ENCODE measurements at regions not wholly inside any gene's neighbourhood (a gene's known extent, or its start where the extent isn't known, plus 50 kb on each side); places are given as distances from the start of the nearest gene placed in this dataset.

- TF ChIP-seq ZNF384 (IDR thresholded peaks at IDR 0.05), result no peak
- TF ChIP-seq LEF1 (IDR thresholded peaks at IDR 0.05; ENCODE audit: borderline replicate concordance), result no peak
- no peak for TF ChIP-seq TARDBP (IDR thresholded peaks at IDR 0.05)
- no peak for TF ChIP-seq L3MBTL2 (conservative IDR thresholded peaks at IDR 0.05)
- no peak for TF ChIP-seq BHLHE40 (IDR thresholded peaks at IDR 0.05; ENCODE audit: borderline replicate concordance)
- no peak for TF ChIP-seq ARNT (IDR thresholded peaks at IDR 0.05)
- TF ChIP-seq FOXA1 (IDR thresholded peaks at IDR 0.05), result no peak
- TF ChIP-seq PKNOX1 (IDR thresholded peaks at IDR 0.05), result no peak
- no peak for TF ChIP-seq HDGF (IDR thresholded peaks at IDR 0.05; ENCODE audit: borderline replicate concordance)
- no peak for TF ChIP-seq CTBP1 (IDR thresholded peaks at IDR 0.05; ENCODE audit: borderline replicate concordance)
- TF ChIP-seq ELF4 (IDR thresholded peaks at IDR 0.05), result no peak
- no peak for TF ChIP-seq SP1 (IDR thresholded peaks at IDR 0.05)
- no peak for TF ChIP-seq SUZ12 (IDR thresholded peaks at IDR 0.05)
- TF ChIP-seq NFRKB (IDR thresholded peaks at IDR 0.05), result no peak
- TF ChIP-seq FOXM1 (IDR thresholded peaks at IDR 0.05; ENCODE audit: borderline replicate concordance), result no peak
- no peak for TF ChIP-seq FOXK2 (IDR thresholded peaks at IDR 0.05)
- ChIA-PET CTCF (interaction anchor here (1.2 to 1.3 kb wide), 2 partner anchors 15 to 176 kb away, joined by 3 read pairs; no protein-coding TSS in a partner anchor), POLR2A (interaction anchor here (1.0 kb wide), 1 partner anchor 12 kb away, joined by 3 read pairs; no protein-coding TSS in a partner anchor)
- no peak for DNase-seq (ENCODE audit: extremely low spot score)
These were observed 100.8 kb upstream of the FRMD1 start for GRCh38 chr6:168179702-168180382.

GRCh38 chr6:168179133-168179532 is 100.1 kb upstream of the FRMD1 start:
- no peak for TF ChIP-seq FOXA1 (IDR thresholded peaks at IDR 0.05)
- no peak for TF ChIP-seq HDGF (IDR thresholded peaks at IDR 0.05; ENCODE audit: borderline replicate concordance)
- TF ChIP-seq SUZ12 (IDR thresholded peaks at IDR 0.05), result no peak
- no peak for TF ChIP-seq ARNT (IDR thresholded peaks at IDR 0.05)
- TF ChIP-seq FOXK2 (IDR thresholded peaks at IDR 0.05), result no peak
- no peak for TF ChIP-seq L3MBTL2 (conservative IDR thresholded peaks at IDR 0.05)
- TF ChIP-seq TARDBP (IDR thresholded peaks at IDR 0.05), result no peak
- TF ChIP-seq SP1 (IDR thresholded peaks at IDR 0.05), result no peak
- no peak for TF ChIP-seq BHLHE40 (IDR thresholded peaks at IDR 0.05; ENCODE audit: borderline replicate concordance)
- no peak for TF ChIP-seq ELF4 (IDR thresholded peaks at IDR 0.05)
- no peak for TF ChIP-seq ZNF384 (IDR thresholded peaks at IDR 0.05)
- no peak for TF ChIP-seq NFRKB (IDR thresholded peaks at IDR 0.05)
- TF ChIP-seq CTBP1 (IDR thresholded peaks at IDR 0.05; ENCODE audit: borderline replicate concordance), result no peak
- no peak for TF ChIP-seq FOXM1 (IDR thresholded peaks at IDR 0.05; ENCODE audit: borderline replicate concordance)
- no peak for TF ChIP-seq LEF1 (IDR thresholded peaks at IDR 0.05; ENCODE audit: borderline replicate concordance)
- TF ChIP-seq PKNOX1 (IDR thresholded peaks at IDR 0.05), result no peak
- no peak for DNase-seq (ENCODE audit: extremely low spot score)
- ChIA-PET CTCF (interaction anchor here (0.7 to 1.2 kb wide), 4 partner anchors 9 to 175 kb away, joined by 3 to 4 read pairs (median 3); no protein-coding TSS in a partner anchor), POLR2A (interaction anchor here (1.0 to 1.1 kb wide), 2 partner anchors 11 to 21 kb away, joined by 3 to 6 read pairs; no protein-coding TSS in a partner anchor)

GRCh38 chr6:168177103-168177891 is 98.3 kb upstream of the FRMD1 start:
- CTCF ChIA-PET, result no interaction called here
- POLR2A ChIA-PET, result no interaction called here
- TF ChIP-seq FOXK2 (IDR thresholded peaks at IDR 0.05) (no peak), ZNF384 (IDR thresholded peaks at IDR 0.05) (no peak), ARNT (IDR thresholded peaks at IDR 0.05) (no peak), FOXM1 (IDR thresholded peaks at IDR 0.05; ENCODE audit: borderline replicate concordance) (no peak), ELF4 (IDR thresholded peaks at IDR 0.05) (no peak)
- no peak for DNase-seq (ENCODE audit: extremely low spot score)

GRCh38 chr6:168171673-168172353 is 92.8 kb upstream of the FRMD1 start:
- 0 out of 2 replicates have a peak, but pooled peaks have one; percentile 45 for TF ChIP-seq PKNOX1 (IDR thresholded peaks at IDR 0.05)
- TF ChIP-seq SP1 (IDR thresholded peaks at IDR 0.05), result no peak
- POLR2A ChIA-PET, result no interaction called here
- no peak for DNase-seq (ENCODE audit: extremely low spot score)
- CTCF ChIA-PET, result no interaction called here

GRCh38 chr6:168170841-168171601 is 92.0 kb upstream of the FRMD1 start:
- ChIA-PET POLR2A (interaction anchor here (3.4 kb wide), 1 partner anchor 13 kb away, joined by 19 read pairs; no protein-coding TSS in a partner anchor), CTCF (no interaction called here)
- DNase-seq (ENCODE audit: extremely low spot score), result no peak
- no peak for TF ChIP-seq LEF1 (IDR thresholded peaks at IDR 0.05; ENCODE audit: borderline replicate concordance)
- TF ChIP-seq NFRKB (IDR thresholded peaks at IDR 0.05), result no peak
- no peak for TF ChIP-seq ARNT (IDR thresholded peaks at IDR 0.05)
- no peak for TF ChIP-seq HDGF (IDR thresholded peaks at IDR 0.05; ENCODE audit: borderline replicate concordance)
- no peak for TF ChIP-seq PKNOX1 (IDR thresholded peaks at IDR 0.05)
- no peak for TF ChIP-seq FOXA1 (IDR thresholded peaks at IDR 0.05)
- no peak for TF ChIP-seq ELF4 (IDR thresholded peaks at IDR 0.05)
- no peak for TF ChIP-seq CTBP1 (IDR thresholded peaks at IDR 0.05; ENCODE audit: borderline replicate concordance)
- no peak for TF ChIP-seq ZNF384 (IDR thresholded peaks at IDR 0.05)
- no peak for TF ChIP-seq L3MBTL2 (conservative IDR thresholded peaks at IDR 0.05)
- no peak for TF ChIP-seq BHLHE40 (IDR thresholded peaks at IDR 0.05; ENCODE audit: borderline replicate concordance)
- TF ChIP-seq FOXM1 (IDR thresholded peaks at IDR 0.05; ENCODE audit: borderline replicate concordance), result no peak
- TF ChIP-seq FOXK2 (IDR thresholded peaks at IDR 0.05), result no peak
- TF ChIP-seq TARDBP (IDR thresholded peaks at IDR 0.05), result no peak
- no peak for TF ChIP-seq SP1 (IDR thresholded peaks at IDR 0.05)
- no peak for TF ChIP-seq SUZ12 (IDR thresholded peaks at IDR 0.05)
